H9 (cell line): ENCODE measurements at regions not wholly inside any gene's neighbourhood (a gene's known extent, or its start where the extent isn't known, plus 50 kb on each side); places are given as distances from the start of the nearest gene placed in this dataset.

Experiments used
- DNase-seq: peaks from one replicate; pipeline ENCODE4 v3.0.0-alpha.2; 2017
- H2AFZ ChIP-seq: one replicate; pipeline ENCODE4 v1.6.1; 2013; ENCODE audit warnings: mild to moderate bottlenecking, low read length, control low read depth, moderate library complexity
- H2AK5ac ChIP-seq: 2 replicates; pipeline ENCODE4 v1.6.1; 2013; ENCODE audit warnings: low read length, control low read depth, mixed read lengths; ENCODE audit not compliant: insufficient read length
- H2BK120ac ChIP-seq: one replicate; pipeline ENCODE4 v1.6.1; 2013; ENCODE audit warnings: low read depth, mild to moderate bottlenecking, low read length, control low read depth, inconsistent platforms; ENCODE audit not compliant: poor library complexity, severe bottlenecking
- H2BK12ac ChIP-seq: 2 replicates; pipeline ENCODE4 v1.6.1; 2013; ENCODE audit warnings: low read length, control low read depth, mixed read lengths, low read depth; ENCODE audit not compliant: insufficient read length
- H2BK15ac ChIP-seq: 2 replicates; pipeline ENCODE4 v1.6.1; 2013; ENCODE audit warnings: low read depth, low read length, control low read depth
- H2BK20ac ChIP-seq: one replicate; pipeline ENCODE4 v1.6.1; 2013; ENCODE audit warnings: low read depth, mild to moderate bottlenecking, low read length, control low read depth, inconsistent platforms; ENCODE audit not compliant: poor library complexity, severe bottlenecking
- H2BK5ac ChIP-seq: 2 replicates; pipeline ENCODE4 v1.6.1; 2013; ENCODE audit warnings: low read length, control low read depth, mixed read lengths; ENCODE audit not compliant: insufficient read length
- H3K14ac ChIP-seq: 2 replicates; pipeline ENCODE4 v1.6.1; 2013; ENCODE audit warnings: low read length, control low read depth; ENCODE audit not compliant: insufficient read depth
- H3K18ac ChIP-seq: 2 replicates; pipeline ENCODE4 v1.6.1; 2013; ENCODE audit warnings: low read depth, mild to moderate bottlenecking, mixed read lengths, low read length, control low read depth; ENCODE audit not compliant: insufficient read length
- H3K23ac ChIP-seq: 2 replicates; pipeline ENCODE4 v1.6.1; 2013; ENCODE audit warnings: low read length, control low read depth, mixed read lengths, low read depth; ENCODE audit not compliant: insufficient read length
- H3K23me2 ChIP-seq: 2 replicates; pipeline ENCODE4 v1.6.1; 2013; ENCODE audit warnings: low read depth, mild to moderate bottlenecking, mixed read lengths, low read length, control low read depth; ENCODE audit not compliant: insufficient read length, poor library complexity, severe bottlenecking
- H3K27ac ChIP-seq: 2 replicates; pipeline ENCODE4 v1.5.1; 2013; ENCODE audit warnings: low read length, control low read depth, mixed read lengths, low read depth; ENCODE audit not compliant: insufficient read length
- H3K27me3 ChIP-seq: 2 replicates; pipeline ENCODE4 v1.6.1; 2013; ENCODE audit warnings: low read length, control low read depth, inconsistent platforms; ENCODE audit not compliant: insufficient read depth
- H3K4ac ChIP-seq: 2 replicates; pipeline ENCODE4 v1.6.1; 2013; ENCODE audit warnings: low read depth, mild to moderate bottlenecking, control low read depth, inconsistent platforms, low read length, moderate library complexity
- H3K4me1 ChIP-seq: 2 replicates; pipeline ENCODE4 v1.6.1; 2013; ENCODE audit warnings: low read length, control low read depth, inconsistent platforms; ENCODE audit not compliant: insufficient read depth
- H3K4me2 ChIP-seq: 2 replicates; pipeline ENCODE4 v1.6.1; 2013; ENCODE audit warnings: low read length, control low read depth, mixed read lengths; ENCODE audit not compliant: insufficient read length, insufficient read depth
- H3K56ac ChIP-seq: 2 replicates; pipeline ENCODE4 v1.6.1; 2013; ENCODE audit warnings: low read depth, mild to moderate bottlenecking, mixed read lengths, low read length, control low read depth; ENCODE audit not compliant: insufficient read length
- H3K79me1 ChIP-seq: 2 replicates; pipeline ENCODE4 v1.6.1; 2013; ENCODE audit warnings: low read depth, mild to moderate bottlenecking, moderate library complexity, low read length, control low read depth, inconsistent platforms; ENCODE audit not compliant: insufficient read depth, poor library complexity, severe bottlenecking
- H3K79me2 ChIP-seq: 2 replicates; pipeline ENCODE4 v1.6.1; 2013; ENCODE audit warnings: low read length, control low read depth, inconsistent platforms; ENCODE audit not compliant: insufficient read depth
- H3K9ac ChIP-seq: 2 replicates; pipeline ENCODE4 v1.6.1; 2013; ENCODE audit warnings: low read length, control low read depth, mixed read lengths; ENCODE audit not compliant: insufficient read length; ENCODE audit errors: extremely low read depth
- H3K9me3 ChIP-seq: one replicate; pipeline ENCODE4 v1.6.1; 2013; ENCODE audit warnings: low read depth, low read length, inconsistent platforms; ENCODE audit not compliant: control insufficient read depth
- H3T11ph ChIP-seq: one replicate; pipeline ENCODE4 v1.6.1; 2013; ENCODE audit warnings: mild to moderate bottlenecking, low read length, control low read depth, inconsistent platforms
- H4K20me1 ChIP-seq: one replicate; pipeline ENCODE4 v1.6.1; 2013; ENCODE audit not compliant: control insufficient read depth, insufficient read length, insufficient read depth
- H4K5ac ChIP-seq: 2 replicates; pipeline ENCODE4 v1.6.1; 2013; ENCODE audit warnings: low read depth, mild to moderate bottlenecking, mixed read lengths, low read length, control low read depth; ENCODE audit not compliant: insufficient read length
- H4K8ac ChIP-seq: replicated peaks from 2 replicates; pipeline ENCODE4 v1.6.1; 2013; ENCODE audit warnings: low read length, control low read depth, mixed read lengths, low read depth; ENCODE audit not compliant: insufficient read length
- H4K91ac ChIP-seq: 2 replicates; pipeline ENCODE4 v1.6.1; 2013; ENCODE audit warnings: low read depth, mild to moderate bottlenecking, moderate library complexity, mixed read lengths, low read length, control low read depth; ENCODE audit not compliant: insufficient read length
- H3K27ac Mint-ChIP-seq, 3 experiments: 2 replicates in 2 of 3; 3 replicates in 1 of 3; pipeline ENCODE4 v1.8.0; 2020 to 2021; ENCODE audit warnings: mixed read lengths in 3 of 3, mild to moderate bottlenecking in 1 of 3, moderate library complexity in 1 of 3
- H3K27me3 Mint-ChIP-seq: 2 replicates; pipeline ENCODE4 v1.8.0; 2021; ENCODE audit warnings: low read depth, mild to moderate bottlenecking, moderate library complexity, mixed read lengths
- H3K36me3 Mint-ChIP-seq, 3 experiments: 2 replicates in 2 of 3; 3 replicates in 1 of 3; pipeline ENCODE4 v1.8.0; 2020 to 2021; ENCODE audit warnings: low read depth in 3 of 3, mixed read lengths in 3 of 3; ENCODE audit not compliant: insufficient read depth in 1 of 3
- H3K4me1 Mint-ChIP-seq, 2 experiments: 2 replicates each; pipeline ENCODE4 v1.8.0; 2020; ENCODE audit warnings: mixed read lengths in 2 of 2
- H3K4me3 Mint-ChIP-seq, 2 experiments: 2 replicates in 1 of 2; 3 replicates in 1 of 2; pipeline ENCODE4 v1.8.0; 2020 to 2021; ENCODE audit warnings: mild to moderate bottlenecking in 2 of 2, mixed read lengths in 2 of 2, moderate library complexity in 1 of 2
- H3K9me3 Mint-ChIP-seq, 2 experiments: 2 replicates in 1 of 2; 3 replicates in 1 of 2; pipeline ENCODE4 v1.8.0; 2020; ENCODE audit warnings: mild to moderate bottlenecking in 2 of 2, mixed read lengths in 2 of 2, moderate library complexity in 1 of 2
- CTCF ChIP-seq: fragments of 200-600 bp; sonication (generic); conservative IDR thresholded peaks from 3 replicates; pipeline ENCODE4 v1.8.0; 2021; ENCODE audit warnings: antibody characterized with exemption, mild to moderate bottlenecking
- WGBS: extraction: QIAGEN DNeasy Blood & Tissue Kit; methylation state at CpG from one replicate; pipeline ENCODE4 v1.1.7; 2013; ENCODE audit warnings: missing lambda C conversion rate, low lambda C conversion rate, mixed read lengths; ENCODE audit not compliant: insufficient read length; ENCODE audit errors: extremely low coverage; 5-methylcytosine and 5-hydroxymethylcytosine counted together

- no peak overlapping the region for H2BK15ac ChIP-seq
- H3K23me2 ChIP-seq = no peaks in the 10 kb centered on the region
- H3K79me2 ChIP-seq = no peaks in the 10 kb centered on the region
- H3K36me3 Mint-ChIP-seq = no peaks in the 10 kb centered on the region
- DNase-seq = no peak
- no peak overlapping the region for H2BK12ac ChIP-seq
- H3K4me3 Mint-ChIP-seq = no peak overlapping the region
- no peaks in the 10 kb centered on the region for H3K9me3 ChIP-seq
- no peak for TF ChIP-seq CTCF
- H3K27me3 Mint-ChIP-seq = peaks cover 2% of the 10 kb centered on the region; the same call in 1 of the 2 replicates
- no peaks in the 10 kb centered on the region for H3K4me1 ChIP-seq
- H2BK120ac ChIP-seq = no peak overlapping the region
- H3T11ph ChIP-seq = no peak overlapping the region
- no peak overlapping the region for H3K18ac ChIP-seq
- no CpG with 5 or more reads among the region's 4 CpGs for WGBS
- no peak overlapping the region for H2AFZ ChIP-seq
- H3K23ac ChIP-seq = no peak overlapping the region
- H3K27ac ChIP-seq = no peak overlapping the region
- H2BK5ac ChIP-seq = no peak overlapping the region
- no peak overlapping the region for H2AK5ac ChIP-seq
- H3K27ac Mint-ChIP-seq = no peak overlapping the region
- no peak overlapping the region for H4K8ac ChIP-seq
- no peaks in the 10 kb centered on the region for H4K20me1 ChIP-seq
- H3K4me2 ChIP-seq = no peak overlapping the region
- no peaks in the 10 kb centered on the region for H3K79me1 ChIP-seq
- no peak overlapping the region for H4K5ac ChIP-seq
- no peaks in the 10 kb centered on the region; a peak in 1 of 5 replicates for H3K9me3 Mint-ChIP-seq
- no peak overlapping the region for H4K91ac ChIP-seq
- no peak overlapping the region for H3K4ac ChIP-seq
- no peak overlapping the region for H3K56ac ChIP-seq
- no peak overlapping the region for H2BK20ac ChIP-seq
- no peak overlapping the region for H3K14ac ChIP-seq
- no peaks in the 10 kb centered on the region for H3K27me3 ChIP-seq
- H3K9ac ChIP-seq = no peak overlapping the region
- no peaks in the 10 kb centered on the region for H3K4me1 Mint-ChIP-seq
Measured at GRCh38 chr18:59800897-59801296, 98.9 kb upstream of the PMAIP1 start.
